ENCODE measurements at regions not wholly inside any gene's neighbourhood (a gene's known extent, or its start where the extent isn't known, plus 50 kb on each side); places are given as distances from the start of the nearest gene placed in this dataset.
"Not testable (repeated sequence)": the region's sequence is repeated elsewhere in the genome, so short reads cannot be mapped to it uniquely, and the experiment has no call there.

DNA sequence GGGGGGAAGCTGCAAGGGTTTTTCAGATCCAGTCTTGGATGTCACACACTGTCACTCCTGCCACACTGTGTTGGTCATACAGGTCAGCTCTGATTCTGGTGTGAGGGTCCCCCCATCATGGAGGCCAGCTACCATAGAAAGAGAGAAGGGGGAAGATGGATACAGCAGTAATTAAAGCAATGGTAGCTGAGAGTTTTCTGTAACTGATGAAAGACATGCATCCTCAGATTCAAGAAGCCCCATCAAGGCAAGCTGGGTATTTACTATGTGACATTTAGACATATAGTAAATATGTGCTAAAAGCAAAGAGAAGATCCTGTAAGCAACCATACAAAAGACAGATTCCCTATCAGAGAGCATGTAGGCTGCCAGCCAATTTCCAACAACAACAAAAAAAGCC lies 110.9 kb upstream of the COL5A1 start:
- POLR2A ChIA-PET = no interaction called here
- DNase-seq (ENCODE audit: extremely low spot score) = no peak
- CTCF ChIA-PET = interaction anchor here (1.1 kb wide), 1 partner anchor 159 kb away, joined by 3 read pairs; no protein-coding TSS in a partner anchor
- TF ChIP-seq, protein P1, sequence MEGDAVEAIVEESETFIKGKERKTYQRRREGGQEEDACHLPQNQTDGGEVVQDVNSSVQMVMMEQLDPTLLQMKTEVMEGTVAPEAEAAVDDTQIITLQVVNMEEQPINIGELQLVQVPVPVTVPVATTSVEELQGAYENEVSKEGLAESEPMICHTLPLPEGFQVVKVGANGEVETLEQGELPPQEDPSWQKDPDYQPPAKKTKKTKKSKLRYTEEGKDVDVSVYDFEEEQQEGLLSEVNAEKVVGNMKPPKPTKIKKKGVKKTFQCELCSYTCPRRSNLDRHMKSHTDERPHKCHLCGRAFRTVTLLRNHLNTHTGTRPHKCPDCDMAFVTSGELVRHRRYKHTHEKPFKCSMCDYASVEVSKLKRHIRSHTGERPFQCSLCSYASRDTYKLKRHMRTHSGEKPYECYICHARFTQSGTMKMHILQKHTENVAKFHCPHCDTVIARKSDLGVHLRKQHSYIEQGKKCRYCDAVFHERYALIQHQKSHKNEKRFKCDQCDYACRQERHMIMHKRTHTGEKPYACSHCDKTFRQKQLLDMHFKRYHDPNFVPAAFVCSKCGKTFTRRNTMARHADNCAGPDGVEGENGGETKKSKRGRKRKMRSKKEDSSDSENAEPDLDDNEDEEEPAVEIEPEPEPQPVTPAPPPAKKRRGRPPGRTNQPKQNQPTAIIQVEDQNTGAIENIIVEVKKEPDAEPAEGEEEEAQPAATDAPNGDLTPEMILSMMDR (IDR thresholded peaks at IDR 0.05; ENCODE audit: control extremely low read depth, extremely low read depth, low read depth, missing control alignments) = no peak

- CTCF ChIA-PET = interaction anchor here (1.1 kb wide), 1 partner anchor 159 kb away, joined by 3 read pairs; no protein-coding TSS in a partner anchor
- TF ChIP-seq, protein P1 (IDR thresholded peaks at IDR 0.05; ENCODE audit: control extremely low read depth, extremely low read depth, low read depth, missing control alignments) = no peak
- DNase-seq (ENCODE audit: extremely low spot score) = no peak
- POLR2A ChIA-PET = no interaction called here
Observed at GRCh38 chr9:134531220-134531970, 110.2 kb upstream of the COL5A1 start.

DNA sequence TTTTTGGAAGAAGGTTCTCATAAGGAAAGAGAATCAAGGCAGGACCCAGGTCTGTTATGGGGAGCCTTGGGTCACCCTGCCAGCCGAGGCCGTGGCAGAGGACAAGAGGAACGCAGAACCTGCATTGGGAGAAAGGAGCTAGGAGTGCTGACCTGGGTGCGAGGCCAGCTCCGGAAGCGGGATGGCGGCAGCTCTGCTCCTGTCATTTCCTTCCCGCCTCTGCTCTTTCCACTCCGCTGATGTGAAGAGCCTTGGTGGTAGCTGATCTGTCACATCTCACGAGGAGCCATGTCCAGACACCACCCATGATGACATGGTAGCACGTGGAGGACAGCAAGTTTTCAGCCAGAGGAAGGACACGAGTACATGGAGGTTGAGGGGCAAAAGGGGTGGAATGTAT lies 109.5 kb upstream of the COL5A1 start:
- POLR2A ChIA-PET = no interaction called here
- TF ChIP-seq, protein P1 (IDR thresholded peaks at IDR 0.05; ENCODE audit: control extremely low read depth, extremely low read depth, low read depth, missing control alignments) = no peak
- CTCF ChIA-PET = no interaction called here
- no peak for DNase-seq (ENCODE audit: extremely low spot score)

DNA sequence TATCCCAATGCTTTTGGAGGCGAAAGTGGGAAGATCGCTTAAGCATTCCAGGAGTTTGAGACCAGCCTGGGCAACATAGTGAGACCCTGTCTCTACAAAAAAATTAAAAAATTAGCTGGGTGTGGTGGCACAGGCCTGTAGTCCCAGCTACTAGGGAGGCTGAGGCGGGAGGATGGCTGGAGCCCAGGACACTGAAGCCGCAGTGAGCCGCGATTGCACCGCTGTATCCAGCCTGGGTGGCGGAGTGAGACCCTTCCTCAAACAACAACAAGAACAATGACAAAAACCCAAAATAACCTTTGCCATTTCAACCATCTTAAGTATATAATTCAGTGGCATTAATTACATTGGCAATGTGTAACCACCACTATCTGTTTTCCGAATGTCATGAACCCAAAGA lies 108.9 kb upstream of the COL5A1 start:
- CTCF ChIA-PET; POLR2A ChIA-PET; DNase-seq (ENCODE audit: extremely low spot score): not testable (repeated sequence)

- POLR2A ChIA-PET = no interaction called here
- TF ChIP-seq, protein P1 (IDR thresholded peaks at IDR 0.05; ENCODE audit: control extremely low read depth, extremely low read depth, low read depth, missing control alignments) = no peak
- CTCF ChIA-PET = no interaction called here
- no peak for DNase-seq (ENCODE audit: extremely low spot score)
Observed at GRCh38 chr9:134533850-134534588, 107.6 kb upstream of the COL5A1 start.

DNA sequence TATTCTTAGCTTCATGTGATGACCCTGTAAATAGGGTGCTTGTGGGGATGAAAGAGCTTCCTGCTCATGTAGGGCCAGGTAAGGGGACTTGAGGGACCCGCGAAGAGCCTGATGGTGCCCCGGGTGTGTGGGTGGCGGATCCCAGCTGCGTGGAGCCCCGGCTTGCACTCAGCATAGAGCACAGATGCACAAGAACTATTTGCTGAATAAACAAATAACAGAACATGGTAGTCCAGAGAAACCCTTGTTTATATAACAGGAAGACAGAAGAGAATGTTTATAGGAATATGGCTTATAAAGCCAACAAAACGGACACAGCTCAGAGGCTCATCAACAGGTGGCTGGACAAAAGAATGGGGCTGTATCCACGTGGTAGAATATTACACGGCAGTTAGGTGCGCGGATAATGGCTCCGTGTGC lies 106.9 kb upstream of the COL5A1 start:
- no peak for DNase-seq (ENCODE audit: extremely low spot score)
- TF ChIP-seq, protein P1 (IDR thresholded peaks at IDR 0.05; ENCODE audit: control extremely low read depth, extremely low read depth, low read depth, missing control alignments) = no peak
- POLR2A ChIA-PET = no interaction called here
- CTCF ChIA-PET = no interaction called here

- CTCF ChIA-PET = no interaction called here
- TF ChIP-seq, protein P1 (IDR thresholded peaks at IDR 0.05; ENCODE audit: control extremely low read depth, extremely low read depth, low read depth, missing control alignments) = no peak
- POLR2A ChIA-PET = no interaction called here
- no peak for DNase-seq (ENCODE audit: extremely low spot score)
Observed at GRCh38 chr9:134535171-134535570, 106.4 kb upstream of the COL5A1 start.
